K562 (cell line): ENCODE measurements at regions not wholly inside any gene's neighbourhood (a gene's known extent, or its start where the extent isn't known, plus 50 kb on each side); places are given as distances from the start of the nearest gene placed in this dataset.

Experiments
- ATAC-seq: fragments of 200-7000 bp; cut with Tn5 transposase; 3 replicates; pipeline ENCODE4 v1.9.1; 2020; ENCODE audit warnings: moderate library complexity
- BruUV-seq: library from RNA; stranded (reverse); fragments of 400-500 nt; replicated peaks from 2 replicates; lab custom pipeline; 2021; lab: Mats Ljungman, UMichigan
- CTCF ChIA-PET: fragments of 300-600 bp; formaldehyde crosslinking; extraction: SDS; loops from one replicate; lab custom pipeline; 2021; ENCODE audit warnings: low intra/inter-chr PET ratio; lab: Yijun Ruan, JAX
- POLR2A ChIA-PET: fragments of 300-600, 350-650 bp; sonication (Branson Sonifier 250); formaldehyde crosslinking; extraction: SDS; loops from one replicate; lab custom pipeline; 2021; ENCODE audit warnings: antibody characterized with exemption, inconsistent platforms; lab: Yijun Ruan, JAX
- DNase-seq, 4 experiments: peaks; one replicate each; pipeline versions ENCODE4 v3.0.0 to v3.0.0-alpha.2; 2011 to 2018; ENCODE audit warnings: low spot score in 3 of 4, mixed read lengths in 3 of 4; ENCODE audit errors: extremely low read depth in 1 of 4
- FAIRE-seq: peaks from 2 replicates; lab custom pipeline; 2011; peaks lifted over from hg19 to GRCh38; lab: Jason Lieb, UNC
- H2AFZ ChIP-seq: 2 replicates; pipeline ENCODE4 v1.6.0; 2011; ENCODE audit warnings: low read depth, low read length, control low read depth, inconsistent platforms
- H3K27ac ChIP-seq: fragments of 200-600 bp; 3 replicates; pipeline ENCODE4 v1.8.0; 2011; ENCODE audit warnings: low read depth, mild to moderate bottlenecking, control low read depth, inconsistent platforms, low read length, moderate library complexity, mixed read lengths; ENCODE audit errors: extremely low read depth
- H3K27me3 ChIP-seq, 2 experiments: fragments of 300-600 bp in 1 of 2; 2 replicates in 1 of 2; 3 replicates in 1 of 2; pipeline versions ENCODE4 v1.6.0 to v1.8.0; 2011; ENCODE audit warnings: inconsistent platforms in 2 of 2, low read length in 2 of 2, mild to moderate bottlenecking in 1 of 2, mixed read lengths in 1 of 2, moderate library complexity in 1 of 2; ENCODE audit not compliant: control insufficient read depth in 2 of 2, insufficient read depth in 2 of 2
- H3K36me3 ChIP-seq: fragments of 300-600 bp; 3 replicates; pipeline ENCODE4 v1.8.0; 2011; ENCODE audit warnings: mild to moderate bottlenecking, low read length, inconsistent platforms; ENCODE audit not compliant: control insufficient read depth, insufficient read depth
- H3K4me1 ChIP-seq, 2 experiments: fragments of 200-600 bp in 1 of 2; replicated peaks in 1 of 2; 2 replicates in 1 of 2; 3 replicates in 1 of 2; pipeline versions ENCODE4 v1.5.1 to v1.8.0; 2011; ENCODE audit warnings: inconsistent platforms in 2 of 2, low read length in 2 of 2, mild to moderate bottlenecking in 1 of 2, mixed read lengths in 1 of 2, moderate library complexity in 1 of 2; ENCODE audit not compliant: control insufficient read depth in 2 of 2, insufficient read depth in 2 of 2
- H3K4me2 ChIP-seq: 2 replicates; pipeline ENCODE4 v1.6.1; 2011; ENCODE audit warnings: low read length, control low read depth, inconsistent platforms, mixed read lengths; ENCODE audit not compliant: insufficient read depth
- H3K4me3 ChIP-seq: fragments of 200-600 bp; sonication (generic), shearing (Covaris generic); 2 replicates; pipeline ENCODE4 v1.5.1; 2016; ENCODE audit warnings: control low read depth, inconsistent platforms
- H3K79me2 ChIP-seq: fragments of 200-600 bp; 3 replicates; pipeline ENCODE4 v1.8.0; 2011; ENCODE audit warnings: low read length, inconsistent platforms; ENCODE audit not compliant: control insufficient read depth, insufficient read depth
- H3K9ac ChIP-seq, 2 experiments: 2 replicates each; pipeline versions ENCODE4 v1.6.0 to v1.6.1; 2011; ENCODE audit warnings: low read depth in 2 of 2, low read length in 2 of 2, control low read depth in 1 of 2, inconsistent platforms in 1 of 2, mild to moderate bottlenecking in 1 of 2, mixed read lengths in 1 of 2; ENCODE audit not compliant: insufficient read depth in 1 of 2
- H3K9me1 ChIP-seq: one replicate; pipeline ENCODE4 v1.6.0; 2011; ENCODE audit warnings: inconsistent platforms, mild to moderate bottlenecking, low read length, moderate library complexity; ENCODE audit not compliant: control insufficient read depth, insufficient read depth
- H3K9me3 ChIP-seq: replicated peaks from 2 replicates; pipeline ENCODE4 v1.5.1; 2011; ENCODE audit warnings: low read depth, low read length, inconsistent platforms; ENCODE audit not compliant: control insufficient read depth, insufficient read depth
- H4K20me1 ChIP-seq: replicated peaks from 2 replicates; pipeline ENCODE4 v1.6.1; 2011; ENCODE audit warnings: low read length, inconsistent platforms, mixed read lengths; ENCODE audit not compliant: control insufficient read depth, insufficient read depth
- ATF3 ChIP-seq, 2 experiments: fragments of 450-650 bp in 1 of 2; sonication (generic) in 1 of 2; formaldehyde crosslinking in 1 of 2; IDR thresholded peaks in 1 of 2; conservative IDR thresholded peaks in 1 of 2; 2 replicates each; pipeline versions ENCODE4 v1.6.1 to v1.8.1; 2016 to 2023; ENCODE audit warnings: mild to moderate bottlenecking in 2 of 2, moderate library complexity in 2 of 2, inconsistent platforms in 1 of 2, missing genetic modification reagents in 1 of 2
- CREBBP ChIP-seq: IDR thresholded peaks from one replicate; pipeline ENCODE4 v1.6.1; 2012; ENCODE audit warnings: low read depth, mild to moderate bottlenecking, control low read depth, inconsistent platforms, low read length
- FOXP1 ChIP-seq: sonication (generic); formaldehyde crosslinking; IDR thresholded peaks from 2 replicates; pipeline ENCODE4 v1.8.0; 2022; ENCODE audit warnings: mild to moderate bottlenecking, missing genetic modification reagents
- GABPB2 ChIP-seq: fragments of 250-450 bp; sonication (Bioruptor Pico); conservative IDR thresholded peaks from 2 replicates; pipeline ENCODE4 v1.5.1; 2021; ENCODE audit warnings: mild to moderate bottlenecking
- RNF2 ChIP-seq: sonication (generic); IDR thresholded peaks from 2 replicates; pipeline ENCODE4 v1.6.1; 2016
- ZNF174 ChIP-seq: fragments of 250-450 bp; sonication (Bioruptor Pico); IDR thresholded peaks from 2 replicates; pipeline ENCODE4 v1.4.0; 2020; ENCODE audit warnings: mild to moderate bottlenecking
- WGBS: fragments of 100-300 bp; shearing (Covaris generic); methylation state at CpG from one replicate; pipeline ENCODE4 v1.1.6; 2016; ENCODE audit warnings: low coverage, mixed read lengths; ENCODE audit not compliant: insufficient coverage; ENCODE audit errors: missing lambda C conversion rate; 5-methylcytosine and 5-hydroxymethylcytosine counted together
- in situ Hi-C: fragments of 300-500 bp; cut with MboI; formaldehyde crosslinking; loops from 4 replicates; pipeline ENCODE4 v1.15.0; 2018; ENCODE audit warnings: inconsistent platforms, mixed read lengths
- intact Hi-C: fragments of 100-400 bp; cut with micrococcal nuclease; formaldehyde crosslinking; loops from 2 replicates; pipeline ENCODE4 v1.14.2; 2022

GRCh38 chr1:212528501-212528900 is 80.1 kb upstream of the ATF3 start (continued):
- TF ChIP-seq ZNF174 = no peak
- TF ChIP-seq FOXP1 (CRISPR knock-in tag) = no peak
- TF ChIP-seq RNF2 = no peak
- TF ChIP-seq GABPB2 (CRISPR knock-in tag) = no peak

- TF ChIP-seq ATF3 (IDR thresholded peaks at IDR 0.05) (peak; percentile 44; the same call in 1 of the 2 replicates), ATF3 (CRISPR knock-in tag; conservative IDR thresholded peaks at IDR 0.05) (no peak), CREBBP (no peak)
- TF ChIP-seq, all 486 proteins: peak for 1
- in situ Hi-C loops (no loop called here), intact Hi-C loops (no loop called here)
- DNase-seq (no peak), ATAC-seq (no peak), FAIRE-seq (no peak)
- ChIA-PET POLR2A (interaction anchor here (0.6 to 2.5 kb wide), 7 partner anchors 8 to 79 kb away, joined by 3 to 10 read pairs (median 4); partner anchors contain the start of gene ATF3), CTCF (no interaction called here)
- H3K4me1 ChIP-seq = no peaks in the 10 kb centered on the region
- no peak overlapping the region for H3K4me2 ChIP-seq
- H2AFZ ChIP-seq = no peak overlapping the region
- peaks cover 4% of the 10 kb centered on the region for H3K9me1 ChIP-seq
- H3K36me3 ChIP-seq = no peaks in the 10 kb centered on the region
- no peak overlapping the region for H3K4me3 ChIP-seq
- H3K9me3 ChIP-seq = no peaks in the 10 kb centered on the region
- WGBS = 0% methylated on average over 6 of the region's 6 CpGs
- no peak overlapping the region for H3K9ac ChIP-seq
- no peak overlapping the region for H3K27ac ChIP-seq
- BruUV-seq = no TSS peak
- no peaks in the 10 kb centered on the region for H4K20me1 ChIP-seq
- no peaks in the 10 kb centered on the region for H3K79me2 ChIP-seq
- H3K27me3 ChIP-seq = peaks cover 23 to 38% of the 10 kb centered on the region in 2 experiments; a peak in 4 of 5 replicates
Measured at GRCh38 chr1:212529211-212529741, 79.3 kb upstream of the ATF3 start.
